NCI-H2171 treated with DMSO at 0.1 percent for 48 hours (cell line): ENCODE measurements at regions not wholly inside any gene's neighbourhood (a gene's known extent, or its start where the extent isn't known, plus 50 kb on each side); places are given as distances from the start of the nearest gene placed in this dataset.

Experiments used
- DNase-seq: peaks from one replicate; lab custom pipeline; 2025; lab: John Stamatoyannopoulos, UW

- DNase-seq = no peak
Measured at GRCh38 chr17:73955616-73956015, 247.9 kb upstream of the RPL38 start.

GRCh38 chr17:73956169-73956568 lies 247.3 kb upstream of the RPL38 start:
- no peak for DNase-seq

- no peak for DNase-seq
Measured at GRCh38 chr17:73956595-73957465, 246.6 kb upstream of the RPL38 start.

- DNase-seq = no peak
Measured at GRCh38 chr17:73957564-73957963, 245.9 kb upstream of the RPL38 start.

GRCh38 chr17:73958453-73958852 lies 245.0 kb upstream of the RPL38 start:
- DNase-seq = no peak

- no peak for DNase-seq
Measured at GRCh38 chr17:73960469-73960868, 243.0 kb upstream of the RPL38 start.

GRCh38 chr17:73962308-73962707 lies 241.2 kb upstream of the RPL38 start:
- DNase-seq = no peak

GRCh38 chr17:73968680-73969079 lies 234.8 kb upstream of the RPL38 start:
- DNase-seq = no peak

- no peak for DNase-seq
Measured at GRCh38 chr17:73969956-73970355, 233.5 kb upstream of the RPL38 start.

- DNase-seq = no peak
Measured at GRCh38 chr17:73971127-73971526, 232.4 kb upstream of the RPL38 start.

- no peak for DNase-seq
Measured at GRCh38 chr17:73972056-73972455, 231.4 kb upstream of the RPL38 start.

GRCh38 chr17:73972901-73973300 lies 230.6 kb upstream of the RPL38 start:
- no peak for DNase-seq

- DNase-seq = peak; percentile 85
Measured at GRCh38 chr17:73973586-73974409, 229.7 kb upstream of the RPL38 start.

- DNase-seq = no peak
Measured at GRCh38 chr17:73974536-73974935, 228.9 kb upstream of the RPL38 start.

GRCh38 chr17:73976147-73976546 lies 227.3 kb upstream of the RPL38 start:
- no peak for DNase-seq

- DNase-seq = peak; percentile 93
Measured at GRCh38 chr17:73976676-73977521, 226.6 kb upstream of the RPL38 start.

- DNase-seq = no peak
Measured at GRCh38 chr17:73980517-73980916, 223.0 kb upstream of the RPL38 start.

- no peak for DNase-seq
Measured at GRCh38 chr17:73982871-73983270, 220.6 kb upstream of the RPL38 start.

GRCh38 chr17:73983621-73984400 lies 219.7 kb upstream of the RPL38 start:
- no peak for DNase-seq

- no peak for DNase-seq
Measured at GRCh38 chr17:73984941-73985340, 218.5 kb upstream of the RPL38 start.

- DNase-seq = no peak
Measured at GRCh38 chr17:73985466-73986015, 217.9 kb upstream of the RPL38 start.
